HCT116 (cell line): ENCODE measurements at regions not wholly inside any gene's neighbourhood (a gene's known extent, or its start where the extent isn't known, plus 50 kb on each side); places are given as distances from the start of the nearest gene placed in this dataset.

Experiments used
- ATAC-seq: fragments of 200-7000 bp; cut with Tn5 transposase; 2 replicates; pipeline ENCODE4 v1.9.1; 2020; ENCODE audit warnings: mild to moderate bottlenecking, moderate library complexity
- BruUV-seq: library from RNA; stranded (reverse); fragments of 400-500 nt; replicated peaks from 2 replicates; lab custom pipeline; 2021; lab: Mats Ljungman, UMichigan
- CTCF ChIA-PET: fragments of 300-600 bp; sonication (Branson Sonifier 250); formaldehyde crosslinking; loops from one replicate; lab custom pipeline; 2021; ENCODE audit warnings: antibody characterized with exemption; lab: Charles Lee
- POLR2A ChIA-PET: fragments of 300-600, 350-600 bp; sonication (Branson Sonifier 250); formaldehyde crosslinking; loops from one replicate; lab custom pipeline; 2021; ENCODE audit warnings: antibody characterized with exemption; lab: Charles Lee
- RAD21 ChIA-PET, 2 experiments: fragments of 300-600 bp; sonication (Branson Sonifier 250); formaldehyde crosslinking; loops; one replicate each; lab custom pipeline; 2023; ENCODE audit warnings: low total read pairs in 2 of 2; ENCODE audit not compliant: uncharacterized antibody in 2 of 2, unreplicated experiment in 2 of 2, low non-redundant PET in 1 of 2; lab: Charles Lee
- DNase-seq: peaks from one replicate; pipeline ENCODE4 v3.0.0-alpha.2; 2010; ENCODE audit warnings: low read depth, low spot score
- H2AFZ ChIP-seq: fragments of 200-600 bp; shearing (Covaris generic), sonication (generic); 2 replicates; pipeline ENCODE4 v1.6.1; 2017; ENCODE audit warnings: low read depth, mixed run types, mixed read lengths, antibody characterized with exemption, low read length; ENCODE audit not compliant: poor library complexity, severe bottlenecking
- H3K27ac ChIP-seq: 2 replicates; pipeline ENCODE4 v1.5.1; 2012; ENCODE audit warnings: low read depth, low read length
- H3K27me3 ChIP-seq: fragments of 200-600 bp; sonication (generic); 2 replicates; pipeline ENCODE4 v1.6.1; 2016; ENCODE audit warnings: mixed run types, low read length, mixed read lengths; ENCODE audit not compliant: insufficient read depth
- H3K36me3 ChIP-seq, 2 experiments: fragments of 200-500 bp in 1 of 2; fragments of 200-600 bp in 1 of 2; sonication (Bioruptor generic) in 1 of 2; sonication (generic) in 1 of 2; 2 replicates each; pipeline versions ENCODE4 v1.5.1 to v1.6.1; 2014 to 2016; ENCODE audit warnings: low read length in 2 of 2, inconsistent platforms in 1 of 2, mixed read lengths in 1 of 2, mixed run types in 1 of 2; ENCODE audit not compliant: insufficient read depth in 2 of 2, control insufficient read depth in 1 of 2
- H3K4me1 ChIP-seq, 2 experiments: fragments of 200-600 bp in 1 of 2; sonication (generic) in 1 of 2; 2 replicates each; pipeline versions ENCODE4 v1.5.1 to v1.6.1; 2012 to 2017; ENCODE audit warnings: low read length in 2 of 2, inconsistent platforms in 1 of 2, mild to moderate bottlenecking in 1 of 2, mixed read lengths in 1 of 2, mixed run types in 1 of 2, moderate library complexity in 1 of 2; ENCODE audit not compliant: insufficient read depth in 2 of 2, control insufficient read depth in 1 of 2
- H3K4me2 ChIP-seq: fragments of 200-600 bp; sonication (generic); 2 replicates; pipeline ENCODE4 v1.6.1; 2017; ENCODE audit warnings: mixed run types, low read length, mixed read lengths
- H3K4me3 ChIP-seq, 2 experiments: fragments of 200-600 bp in 1 of 2; sonication (generic) in 1 of 2; replicated peaks in 1 of 2; 2 replicates each; pipeline ENCODE4 v1.5.1; 2011 to 2016; ENCODE audit warnings: low read length in 2 of 2, control low read depth in 1 of 2, low read depth in 1 of 2, mild to moderate bottlenecking in 1 of 2, mixed read lengths in 1 of 2, mixed run types in 1 of 2
- H3K79me2 ChIP-seq: fragments of 200-600 bp; sonication (generic); 2 replicates; pipeline ENCODE4 v1.6.1; 2017; ENCODE audit warnings: mild to moderate bottlenecking, mixed run types, low read length, moderate library complexity, mixed read lengths; ENCODE audit not compliant: insufficient read depth
- H3K9ac ChIP-seq: fragments of 200-600 bp; sonication (generic); 2 replicates; pipeline ENCODE4 v1.6.1; 2016; ENCODE audit warnings: low read length, mixed read lengths
- H3K9me2 ChIP-seq: fragments of 200-600 bp; sonication (generic), shearing (Covaris generic); 2 replicates; pipeline ENCODE4 v1.6.1; 2017; ENCODE audit warnings: mixed run types, mild to moderate bottlenecking, moderate library complexity; ENCODE audit not compliant: insufficient read depth
- H3K9me3 ChIP-seq, 2 experiments: fragments of 200-500 bp in 1 of 2; fragments of 200-600 bp in 1 of 2; sonication (Bioruptor generic) in 1 of 2; sonication (generic) in 1 of 2; 2 replicates each; pipeline ENCODE4 v1.6.1; 2014 to 2017; ENCODE audit warnings: low read length in 2 of 2, mixed read lengths in 2 of 2, inconsistent platforms in 1 of 2, low read depth in 1 of 2, mild to moderate bottlenecking in 1 of 2, mixed run types in 1 of 2, moderate library complexity in 1 of 2; ENCODE audit not compliant: control insufficient read depth in 1 of 2, insufficient read depth in 1 of 2
- H4K20me1 ChIP-seq: fragments of 200-600 bp; sonication (generic), shearing (Covaris generic); 2 replicates; pipeline ENCODE4 v1.6.1; 2017; ENCODE audit warnings: mixed run types, mild to moderate bottlenecking, moderate library complexity; ENCODE audit not compliant: insufficient read depth
- CBX3 ChIP-seq: IDR thresholded peaks from 2 replicates; pipeline ENCODE4 v1.6.1; 2012; ENCODE audit warnings: low read depth
- CEBPB ChIP-seq: IDR thresholded peaks from 2 replicates; pipeline ENCODE4 v1.6.1; 2012; ENCODE audit warnings: low read depth
- ELF1 ChIP-seq: IDR thresholded peaks from 2 replicates; pipeline ENCODE4 v1.6.1; 2012; ENCODE audit warnings: low read depth, borderline replicate concordance
- EZH2phosphoT487 ChIP-seq: fragments of 200-600 bp; IDR thresholded peaks from 2 replicates; pipeline ENCODE4 v1.6.1; 2018; ENCODE audit warnings: antibody characterized with exemption, borderline replicate concordance
- FOSL1 ChIP-seq: IDR thresholded peaks from 2 replicates; pipeline ENCODE4 v1.6.1; 2012; ENCODE audit warnings: low read depth
- JUND ChIP-seq: IDR thresholded peaks from 2 replicates; pipeline ENCODE4 v1.6.1; 2012
- MAX ChIP-seq: IDR thresholded peaks from 2 replicates; pipeline ENCODE4 v1.6.1; 2012
- RAD21 ChIP-seq: IDR thresholded peaks from 2 replicates; pipeline ENCODE4 v1.6.1; 2012; ENCODE audit warnings: low read depth, mild to moderate bottlenecking
- SIN3A ChIP-seq: IDR thresholded peaks from 2 replicates; pipeline ENCODE4 v1.6.1; 2012; ENCODE audit warnings: low read depth
- SP1 ChIP-seq: IDR thresholded peaks from 2 replicates; pipeline ENCODE4 v1.6.1; 2012; ENCODE audit warnings: low read depth
- SRF ChIP-seq: IDR thresholded peaks from 2 replicates; pipeline ENCODE4 v1.6.1; 2012; ENCODE audit warnings: low read depth
- TCF7L2 ChIP-seq: IDR thresholded peaks from 2 replicates; pipeline ENCODE4 v1.7.0; 2011; ENCODE audit warnings: borderline replicate concordance, inconsistent platforms; ENCODE audit not compliant: insufficient read depth, insufficient read length; ENCODE audit errors: extremely low read depth
- intact Hi-C: fragments of 100-400 bp; cut with micrococcal nuclease; formaldehyde crosslinking; loops from 2 replicates; pipeline ENCODE4 v1.10.0; 2022
- TF ChIP-seq, protein P1 (sequence below): IDR thresholded peaks from 2 replicates; pipeline ENCODE4 v1.6.1; 2012; ENCODE audit warnings: low read depth

DNA sequence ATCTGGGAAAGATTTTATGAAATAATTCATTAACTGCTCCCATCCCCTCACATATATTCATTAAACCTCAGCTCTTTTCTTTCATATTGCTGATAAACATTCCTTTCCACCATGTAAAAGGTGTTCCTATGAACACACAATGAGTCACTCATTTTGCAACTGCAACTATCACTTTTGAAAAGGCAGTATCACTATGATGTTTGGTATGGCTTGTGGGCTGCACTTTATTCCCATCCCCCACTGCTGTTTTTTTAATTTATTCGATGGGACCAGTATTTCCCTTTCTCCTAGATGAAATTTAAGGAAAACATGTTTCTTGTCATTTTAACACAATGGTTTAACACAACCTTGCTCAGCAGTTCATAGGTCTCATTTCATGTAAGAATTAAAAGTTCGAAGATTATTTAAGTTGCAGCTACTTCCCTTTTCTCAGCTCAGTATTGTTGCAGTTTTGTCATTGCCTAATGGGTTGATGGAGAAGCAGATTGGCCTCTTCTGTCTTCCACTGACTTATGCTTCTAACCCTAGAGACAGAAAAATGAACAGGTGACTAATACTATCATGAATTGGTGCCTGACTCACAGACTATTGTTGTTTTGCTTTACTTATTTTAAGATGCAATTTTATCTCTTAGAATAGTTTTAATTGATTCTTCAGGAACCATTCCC, 280.3 kb downstream of the ZPLD1 start:
- Histone ChIP-seq H3K4me3 (no peak overlapping the region), H3K36me3 (no peaks in the 10 kb centered on the region)
- RAD21 ChIA-PET = no interaction called here
- TF ChIP-seq EZH2phosphoT487 (no peak), CBX3 (peak; percentile 55; the same call in 1 of the 2 replicates), SP1 (peak; percentile 41), TCF7L2 (no peak), SRF (no peak; the same call in 1 of the 2 replicates), CEBPB (peak; percentile 84), SIN3A (no peak), JUND (peak; percentile 42; the same call in 1 of the 2 replicates), MAX (no peak), RAD21 (no peak; the same call in 1 of the 2 replicates), FOSL1 (peak; percentile 74), ELF1 (0 out of 2 replicates have a peak, but pooled peaks have one; percentile 21)
- TF ChIP-seq, protein P1, sequence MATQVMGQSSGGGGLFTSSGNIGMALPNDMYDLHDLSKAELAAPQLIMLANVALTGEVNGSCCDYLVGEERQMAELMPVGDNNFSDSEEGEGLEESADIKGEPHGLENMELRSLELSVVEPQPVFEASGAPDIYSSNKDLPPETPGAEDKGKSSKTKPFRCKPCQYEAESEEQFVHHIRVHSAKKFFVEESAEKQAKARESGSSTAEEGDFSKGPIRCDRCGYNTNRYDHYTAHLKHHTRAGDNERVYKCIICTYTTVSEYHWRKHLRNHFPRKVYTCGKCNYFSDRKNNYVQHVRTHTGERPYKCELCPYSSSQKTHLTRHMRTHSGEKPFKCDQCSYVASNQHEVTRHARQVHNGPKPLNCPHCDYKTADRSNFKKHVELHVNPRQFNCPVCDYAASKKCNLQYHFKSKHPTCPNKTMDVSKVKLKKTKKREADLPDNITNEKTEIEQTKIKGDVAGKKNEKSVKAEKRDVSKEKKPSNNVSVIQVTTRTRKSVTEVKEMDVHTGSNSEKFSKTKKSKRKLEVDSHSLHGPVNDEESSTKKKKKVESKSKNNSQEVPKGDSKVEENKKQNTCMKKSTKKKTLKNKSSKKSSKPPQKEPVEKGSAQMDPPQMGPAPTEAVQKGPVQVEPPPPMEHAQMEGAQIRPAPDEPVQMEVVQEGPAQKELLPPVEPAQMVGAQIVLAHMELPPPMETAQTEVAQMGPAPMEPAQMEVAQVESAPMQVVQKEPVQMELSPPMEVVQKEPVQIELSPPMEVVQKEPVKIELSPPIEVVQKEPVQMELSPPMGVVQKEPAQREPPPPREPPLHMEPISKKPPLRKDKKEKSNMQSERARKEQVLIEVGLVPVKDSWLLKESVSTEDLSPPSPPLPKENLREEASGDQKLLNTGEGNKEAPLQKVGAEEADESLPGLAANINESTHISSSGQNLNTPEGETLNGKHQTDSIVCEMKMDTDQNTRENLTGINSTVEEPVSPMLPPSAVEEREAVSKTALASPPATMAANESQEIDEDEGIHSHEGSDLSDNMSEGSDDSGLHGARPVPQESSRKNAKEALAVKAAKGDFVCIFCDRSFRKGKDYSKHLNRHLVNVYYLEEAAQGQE = no peak
- TF ChIP-seq, all 23 proteins: peak for 6
- H3K9me3 ChIP-seq = no peaks in the 10 kb centered on the region
- no peaks in the 10 kb centered on the region for H3K9me2 ChIP-seq
- peak overlapping the region; percentile 81 for H2AFZ ChIP-seq
- ATAC-seq (peak; percentile 68), DNase-seq (peak; percentile 23)
- no peak overlapping the region for H3K9ac ChIP-seq
- CTCF ChIA-PET = interaction anchor here (1.7 kb wide), 1 partner anchor 41 kb away, joined by 8 read pairs; no protein-coding TSS in a partner anchor
- no peaks in the 10 kb centered on the region for H3K79me2 ChIP-seq
- BruUV-seq = no TSS peak
- no peaks in the 10 kb centered on the region for H4K20me1 ChIP-seq
- intact Hi-C loops = no loop called here
- H3K27me3 ChIP-seq = no peaks in the 10 kb centered on the region
- H3K4me1 ChIP-seq = peaks cover 5 to 12% of the 10 kb centered on the region in 2 experiments; a peak in 3 of 4 replicates
- POLR2A ChIA-PET = no interaction called here
- peak overlapping the region; percentile 26 for H3K4me2 ChIP-seq
- no peak overlapping the region for H3K27ac ChIP-seq
